SKM-1 (cell line): ENCODE measurements at regions not wholly inside any gene's neighbourhood (a gene's known extent, or its start where the extent isn't known, plus 50 kb on each side); places are given as distances from the start of the nearest gene placed in this dataset.

Source experiments
- DNase-seq: peaks from one replicate; lab custom pipeline; 2025; ENCODE audit not compliant: unreplicated experiment; lab: John Stamatoyannopoulos, UW

DNA sequence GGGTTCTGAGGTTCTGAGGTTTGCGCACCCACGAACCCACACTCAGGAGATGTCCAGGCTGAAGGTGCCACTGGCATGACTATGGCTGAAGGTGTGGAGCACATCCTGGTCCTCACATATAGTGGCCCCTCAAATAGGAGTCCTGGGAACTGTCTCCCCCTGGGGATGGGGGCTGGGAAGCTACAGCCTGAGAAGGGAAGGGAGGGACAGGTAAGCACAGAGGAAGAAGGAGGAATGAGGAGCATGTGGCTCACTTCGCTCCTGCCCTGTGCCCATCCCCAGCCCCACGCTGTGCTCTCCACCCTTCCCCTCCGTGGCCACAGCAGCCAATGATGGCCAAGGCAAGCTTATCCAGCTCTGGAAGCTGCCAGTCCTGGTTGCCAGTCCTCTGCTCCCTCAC lies 123.9 kb upstream of the LHX1 start:
- no peak for DNase-seq

DNA sequence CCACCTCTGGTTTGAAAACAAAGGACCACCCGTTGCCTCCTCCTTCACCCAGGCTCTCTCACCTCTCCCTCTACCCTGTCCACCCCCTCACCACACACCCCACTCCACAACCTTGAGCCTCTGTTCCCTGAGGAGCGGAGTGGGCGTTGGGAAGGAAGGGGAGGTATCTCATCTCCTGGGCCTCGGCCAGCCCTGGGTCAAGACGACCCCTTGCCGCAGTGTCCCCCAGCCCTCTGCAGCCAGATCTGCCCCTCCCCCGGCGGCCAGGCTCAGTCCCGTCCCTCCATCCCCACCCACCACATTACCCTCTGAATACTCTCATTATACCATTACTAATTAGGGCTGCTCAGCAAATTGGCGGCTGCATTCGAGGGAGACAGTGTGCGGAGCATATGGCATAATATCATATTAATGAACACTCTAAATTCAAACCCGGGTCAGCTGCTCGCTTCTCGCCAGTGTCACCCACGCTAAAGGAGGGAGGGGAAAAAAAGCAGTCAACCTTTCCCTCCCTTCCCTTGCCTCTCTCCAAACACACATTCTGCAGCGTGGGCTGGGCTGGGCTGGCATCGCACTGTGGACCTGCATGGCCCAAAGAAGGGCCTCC lies 123.2 kb upstream of the LHX1 start:
- no peak for DNase-seq

DNA sequence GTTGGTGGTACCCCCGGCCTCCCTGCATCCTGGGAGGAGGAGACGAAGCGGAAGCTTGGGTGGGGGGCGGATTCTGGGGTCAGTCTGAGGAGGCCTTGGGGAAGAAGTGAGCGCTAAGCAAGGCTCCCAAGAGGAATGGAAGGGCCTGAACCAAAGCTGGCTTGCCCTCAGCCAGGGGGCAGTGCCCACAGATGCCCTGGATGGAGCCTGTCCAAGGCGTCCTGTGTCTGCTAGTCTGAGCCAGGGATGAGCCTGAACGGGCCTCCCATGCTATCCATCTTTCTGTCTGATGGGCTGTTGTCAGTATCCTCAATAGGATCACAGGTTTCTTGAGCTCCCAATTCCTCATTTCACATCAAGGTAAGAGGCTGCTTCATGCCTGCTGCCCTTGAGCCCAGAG lies 122.3 kb upstream of the LHX1 start:
- no peak for DNase-seq

DNA sequence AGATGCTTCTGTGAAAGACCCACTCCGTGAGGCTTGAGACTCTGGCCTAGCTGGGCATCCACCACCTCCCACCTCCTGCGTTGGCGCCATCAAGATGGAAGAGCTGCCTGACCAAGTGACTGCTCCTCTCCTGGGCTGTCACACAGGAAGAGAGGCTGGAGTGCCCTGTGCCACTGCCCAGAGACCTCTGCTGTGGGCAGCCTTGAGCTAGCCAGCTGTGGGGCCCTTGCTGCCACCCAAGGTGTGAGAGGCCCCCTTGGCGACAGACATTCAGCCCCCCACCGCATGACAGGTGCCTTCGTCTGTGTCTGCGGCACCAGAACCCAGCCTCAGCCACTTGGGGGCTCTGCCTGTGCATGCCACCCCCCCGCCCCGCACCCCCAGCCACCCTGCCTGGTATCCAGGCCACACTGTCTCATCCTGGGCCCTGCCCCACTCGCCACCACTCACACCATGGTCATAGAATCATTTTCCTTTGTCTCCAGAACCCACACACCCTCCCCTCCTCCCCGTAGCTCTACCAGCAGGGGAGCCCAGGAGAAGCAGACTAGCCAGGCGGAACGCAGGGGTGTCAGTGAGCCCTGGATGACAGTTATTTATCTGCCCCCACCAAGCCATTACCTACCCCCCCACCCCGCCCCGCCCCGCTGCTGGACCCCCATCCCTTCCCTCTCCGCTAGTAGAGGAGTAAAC lies 120.9 kb upstream of the LHX1 start:
- DNase-seq, result no peak

DNA sequence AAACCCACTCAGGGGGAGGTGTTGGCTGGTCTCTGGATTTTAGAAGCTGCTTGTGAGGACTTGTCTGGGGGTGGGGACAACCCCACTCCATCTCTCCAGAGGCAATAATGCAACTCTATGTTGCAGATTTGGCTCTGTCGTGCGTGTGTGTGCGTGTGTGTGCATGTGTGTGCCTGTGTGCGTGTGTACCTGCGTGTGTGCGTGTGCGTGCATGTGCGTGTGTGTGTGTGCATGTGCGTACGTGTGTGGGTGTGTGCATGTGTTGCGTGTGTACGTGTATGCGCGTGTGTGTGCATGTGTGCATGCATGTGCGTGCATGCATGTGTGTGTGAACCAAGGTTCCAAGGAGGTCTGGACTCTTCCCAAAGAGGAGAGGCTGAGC lies 120.4 kb upstream of the LHX1 start:
- no peak for DNase-seq

DNA sequence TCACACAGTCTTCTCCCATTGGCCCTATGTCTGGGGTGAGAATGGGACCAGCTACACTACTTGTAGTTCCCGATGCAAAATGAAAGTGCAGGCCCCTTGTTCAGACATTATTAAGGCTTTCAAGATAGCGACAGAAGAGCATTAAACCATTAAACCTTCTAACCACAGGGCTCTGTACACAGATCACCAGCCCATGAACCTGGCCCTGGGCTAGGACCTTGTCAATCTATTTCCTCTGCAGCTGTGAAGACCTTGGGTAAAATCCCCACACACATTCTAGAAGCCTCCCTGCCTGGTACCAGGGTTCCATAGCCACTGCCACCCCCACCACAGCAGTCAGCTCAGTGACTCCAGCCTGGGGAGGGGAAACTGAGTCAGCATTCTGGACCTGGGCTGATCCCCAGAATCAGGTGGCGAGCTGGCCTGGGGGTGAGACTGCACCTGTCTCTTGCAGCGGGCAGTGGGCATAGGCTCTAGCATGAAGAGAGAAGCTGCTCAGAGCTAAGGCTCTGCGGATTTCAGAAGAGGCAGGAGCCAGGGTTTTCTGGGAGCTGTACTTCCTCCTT lies 119.7 kb upstream of the LHX1 start:
- no peak for DNase-seq

DNA sequence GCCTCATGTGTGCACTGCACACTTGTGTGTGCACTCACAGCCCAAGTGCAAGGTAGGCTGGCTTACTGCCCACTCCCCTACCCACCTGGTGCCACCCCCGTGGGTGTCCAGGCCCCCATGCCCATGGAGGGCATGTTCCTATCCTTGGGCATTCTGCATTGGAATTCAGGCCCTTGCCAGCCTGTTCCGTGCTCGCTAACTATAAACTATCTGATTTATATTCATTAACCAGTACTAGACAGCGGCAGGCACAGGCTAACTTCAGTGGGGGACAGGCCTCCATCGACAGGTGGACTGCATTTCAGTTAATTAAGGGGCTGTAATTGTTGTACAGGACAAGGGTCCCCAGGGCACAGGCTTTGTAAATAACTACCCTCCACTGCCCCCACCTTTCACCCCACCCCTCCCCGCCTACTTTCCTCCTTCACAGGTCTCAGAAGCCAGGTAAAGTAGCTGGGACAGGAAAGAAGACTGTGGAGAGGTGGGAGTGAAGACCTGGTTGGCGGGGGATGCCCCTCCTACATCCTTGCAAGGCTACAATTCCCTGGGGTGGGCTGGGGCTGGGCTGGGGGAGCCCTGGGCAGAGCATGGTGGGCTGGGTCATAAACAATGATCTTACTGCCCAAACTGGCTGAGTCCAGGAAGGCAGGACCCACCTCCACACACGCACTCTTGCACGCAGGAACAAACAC lies 119.0 kb upstream of the LHX1 start:
- DNase-seq, result no peak

DNA sequence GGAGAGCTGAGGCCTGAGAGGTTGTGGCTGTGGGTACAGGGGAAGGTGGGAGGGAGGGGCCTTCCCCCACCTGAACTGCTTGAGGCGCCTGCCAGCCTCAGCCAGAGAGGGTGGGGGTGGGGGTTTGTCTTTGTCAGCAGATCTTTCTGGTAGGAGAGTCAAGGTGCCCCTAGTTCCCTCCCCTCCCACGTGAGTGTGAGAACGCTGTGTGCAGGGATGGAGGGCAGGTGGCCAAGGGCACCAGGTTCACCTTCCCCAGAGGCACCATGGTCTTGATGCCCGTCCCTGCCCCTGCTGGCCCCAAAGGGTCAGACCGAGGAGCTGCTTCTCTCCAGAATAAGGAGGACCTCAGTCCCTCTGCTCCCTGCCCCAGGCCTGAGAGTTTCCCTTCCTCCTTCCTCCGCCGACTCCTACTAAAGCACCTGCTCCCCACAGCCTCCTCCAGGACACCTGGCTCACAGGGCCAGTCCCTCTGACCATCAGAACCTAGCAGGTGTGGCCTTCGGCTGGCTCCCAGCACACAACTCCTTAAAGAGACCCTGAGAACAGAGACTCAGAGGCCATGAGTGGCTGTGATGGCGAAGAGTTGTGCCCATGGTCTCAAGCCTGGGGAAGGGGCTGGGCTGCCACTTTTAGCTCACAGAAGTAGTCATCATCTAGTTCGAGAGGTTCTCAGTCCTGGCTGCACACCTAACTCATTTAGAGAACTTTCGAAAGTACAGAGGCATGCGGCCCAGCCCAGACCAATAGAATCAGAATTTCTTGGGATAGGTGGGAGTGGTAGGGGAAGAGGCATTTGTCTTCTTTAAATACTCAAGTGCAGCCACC lies 113.2 kb upstream of the LHX1 start:
- no peak for DNase-seq

DNA sequence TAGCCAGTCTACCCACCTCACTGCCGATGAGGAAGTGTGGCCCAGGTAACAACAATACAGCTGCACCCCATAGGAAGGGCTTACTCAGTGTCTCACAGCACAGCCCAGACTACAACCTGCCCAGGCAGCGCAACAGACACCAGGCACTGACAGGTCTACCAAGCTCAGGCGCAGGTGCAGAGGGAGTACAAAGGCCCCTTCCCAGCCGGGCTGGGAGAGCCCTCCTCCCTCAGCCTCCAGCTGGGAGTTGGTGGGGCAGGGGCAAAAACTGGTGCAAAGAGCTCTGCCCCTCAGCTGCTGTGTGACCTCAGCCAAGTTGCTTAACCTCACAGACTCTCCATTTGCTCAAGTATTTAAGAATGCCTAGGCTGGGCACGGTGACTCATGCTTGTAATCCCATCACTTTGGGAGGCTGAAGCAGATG lies 112.6 kb upstream of the LHX1 start:
- DNase-seq, result no peak

DNA sequence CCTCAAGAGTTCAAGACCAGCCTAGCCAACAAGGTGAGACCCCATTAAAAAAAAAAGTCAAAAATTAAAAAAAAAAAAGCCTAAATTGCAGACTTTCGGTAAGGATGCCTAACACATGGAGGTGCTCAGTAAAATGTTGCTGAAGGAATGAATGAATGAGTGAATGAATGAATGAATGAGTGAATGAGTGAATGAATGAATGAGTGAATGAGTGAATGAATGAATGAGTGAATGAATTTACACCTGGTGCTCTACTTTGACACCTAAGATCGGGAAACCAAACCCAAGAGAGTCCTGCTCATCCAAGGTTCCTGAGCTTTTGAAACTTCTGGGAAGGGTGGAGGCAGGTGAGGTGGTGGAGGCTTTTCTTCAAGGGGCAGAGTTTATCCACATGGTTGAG lies 112.2 kb upstream of the LHX1 start:
- no peak for DNase-seq

DNA sequence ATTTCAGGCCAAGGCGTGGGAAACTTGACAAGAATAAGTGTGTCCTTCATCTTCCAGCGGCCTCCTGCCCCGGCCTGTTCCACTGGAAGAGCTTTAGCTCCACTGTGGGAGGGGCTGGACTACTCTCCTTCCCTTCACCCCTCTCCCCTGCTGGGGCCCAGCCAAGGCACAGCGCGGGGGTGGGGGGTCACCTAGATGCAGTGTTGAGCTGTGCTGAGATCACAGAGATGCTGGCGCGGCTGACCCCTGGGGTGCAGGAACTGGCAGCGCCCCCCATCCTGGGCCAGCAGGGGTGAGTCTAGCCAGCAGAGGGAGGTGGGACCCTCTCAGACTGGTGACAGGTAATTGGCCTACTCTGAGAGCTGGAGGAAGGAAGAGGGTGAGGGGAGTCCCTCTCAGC lies 111.8 kb upstream of the LHX1 start:
- DNase-seq, result no peak

DNA sequence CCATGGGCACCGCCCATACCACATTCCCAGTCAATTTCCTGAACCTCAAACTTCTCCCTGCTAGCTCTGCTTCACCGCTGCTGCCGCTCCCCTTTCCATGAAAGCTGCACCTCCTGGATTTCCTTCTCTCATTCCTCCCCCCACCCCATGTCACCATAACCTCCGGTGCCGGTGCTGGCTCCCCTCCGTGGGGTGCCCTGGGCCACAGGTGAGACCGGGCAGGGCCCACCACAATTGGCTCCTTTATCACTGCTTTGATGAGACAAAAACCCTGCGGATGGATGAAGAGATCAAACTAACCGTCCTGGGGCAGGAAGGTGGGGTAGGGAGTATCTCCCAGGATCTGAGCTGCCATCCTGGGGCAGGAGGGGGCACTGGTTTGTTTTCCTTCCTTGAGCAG lies 111.3 kb upstream of the LHX1 start:
- no peak for DNase-seq

DNA sequence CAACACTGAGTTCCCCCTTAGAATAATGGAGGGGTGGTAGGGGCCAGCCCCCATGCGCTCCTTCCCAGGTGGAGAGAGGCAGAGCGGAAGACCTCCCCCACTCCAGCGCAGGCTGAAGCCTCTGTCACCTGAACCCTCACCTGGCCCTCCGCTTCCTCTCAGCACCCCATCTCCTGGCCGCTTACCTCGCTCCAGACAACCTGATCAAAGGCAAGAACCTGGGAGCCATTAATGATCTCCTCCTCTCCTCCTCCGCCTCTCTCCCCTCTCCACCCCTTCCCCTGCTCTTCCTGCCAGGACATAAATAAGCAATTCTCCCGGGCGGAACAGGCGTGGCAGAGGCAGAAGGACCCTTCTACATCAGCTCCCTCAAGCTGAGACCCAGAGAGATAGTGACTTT lies 110.2 kb upstream of the LHX1 start:
- DNase-seq, result no peak

DNA sequence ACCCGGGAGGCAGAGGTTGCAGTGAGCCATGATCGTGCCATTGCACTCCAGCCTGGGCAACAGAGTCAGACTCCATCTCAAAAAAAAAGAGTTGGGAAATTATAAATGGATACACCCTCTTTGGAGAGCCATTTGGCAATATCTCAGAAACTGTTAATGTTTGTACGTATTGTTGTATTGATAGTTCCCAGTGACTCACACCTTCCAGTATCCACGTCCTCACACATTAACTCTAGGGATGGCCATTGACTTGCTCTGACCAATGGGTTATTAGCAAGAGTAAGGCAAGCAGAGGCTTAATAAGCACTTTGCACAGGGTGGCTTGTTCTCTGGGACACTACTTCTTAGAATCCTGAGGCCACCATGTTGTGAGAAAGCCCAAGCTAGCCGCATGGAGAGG lies 107.6 kb upstream of the LHX1 start:
- no peak for DNase-seq

DNA sequence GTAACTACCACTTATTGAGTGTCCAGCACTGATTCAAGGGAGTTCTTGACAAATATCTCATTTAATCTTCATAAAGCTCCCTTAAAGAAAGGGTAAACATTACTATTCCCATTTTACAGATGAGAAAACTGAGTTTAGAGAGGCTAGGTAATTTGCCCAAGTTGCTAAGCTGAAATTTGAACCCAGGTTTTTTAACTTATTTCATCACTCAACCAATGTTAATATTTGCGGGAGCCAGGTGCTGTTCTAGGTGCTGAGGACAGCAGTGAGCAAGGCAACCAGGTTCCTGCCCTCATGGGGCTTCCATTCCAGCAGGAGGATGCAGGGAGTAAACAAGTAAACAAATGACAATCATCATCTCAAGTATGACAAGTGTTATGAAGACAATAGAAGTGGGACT lies 104.0 kb upstream of the LHX1 start:
- no peak for DNase-seq

DNA sequence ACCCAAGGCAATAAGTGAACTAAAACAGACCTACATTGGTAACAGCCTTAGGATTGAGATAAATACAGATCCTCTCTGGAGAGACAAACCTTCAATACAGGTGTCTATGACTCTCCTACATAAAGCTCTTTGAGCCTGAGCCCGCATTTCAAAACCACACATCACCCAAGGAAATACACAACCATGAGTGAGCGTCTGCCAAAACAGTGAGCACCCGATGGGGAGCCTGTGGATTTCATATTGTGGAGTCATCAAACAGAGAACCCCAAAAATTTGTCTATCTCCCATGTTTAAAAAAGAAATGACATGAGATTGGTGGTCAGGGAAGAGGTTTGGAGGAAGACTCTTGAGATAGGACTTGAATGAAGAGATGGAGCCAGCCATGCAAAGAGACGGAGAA lies 102.2 kb upstream of the LHX1 start:
- DNase-seq, result no peak

DNA sequence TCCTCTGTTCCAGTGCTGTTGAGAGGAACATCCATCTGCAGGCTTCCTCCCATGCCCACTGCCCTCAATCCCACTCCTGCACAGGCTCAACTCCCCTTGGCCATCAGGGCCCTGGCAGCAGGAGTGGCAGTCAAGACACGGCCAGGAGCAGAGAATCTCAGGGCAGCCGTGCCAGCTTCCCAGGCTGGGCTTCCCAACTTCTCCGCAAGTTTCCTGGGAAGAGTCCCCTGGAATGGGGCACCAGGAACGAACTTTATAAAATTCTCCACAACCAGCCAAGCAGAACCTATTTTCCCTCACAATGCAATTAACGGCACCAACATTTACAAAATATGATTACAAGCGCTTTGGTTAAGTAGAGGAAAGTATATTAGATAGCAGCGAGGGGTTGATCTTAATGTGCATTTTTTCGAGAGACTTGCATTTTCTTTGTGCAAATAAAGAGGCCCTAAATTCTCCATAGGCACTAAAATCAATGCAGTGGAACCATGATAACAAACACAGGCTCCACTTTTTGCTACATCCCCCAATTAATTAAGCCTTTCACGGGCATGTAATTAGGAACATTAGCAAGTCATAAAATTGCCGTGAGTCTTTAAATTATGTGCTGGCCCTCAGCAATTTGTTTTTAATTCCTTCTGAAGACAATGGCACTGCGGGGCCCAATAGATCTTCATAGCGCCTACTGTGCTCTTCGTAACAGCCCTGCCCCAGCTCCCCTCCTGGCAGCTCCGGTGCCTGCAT lies 99.9 kb upstream of the LHX1 start:
- no peak for DNase-seq

DNA sequence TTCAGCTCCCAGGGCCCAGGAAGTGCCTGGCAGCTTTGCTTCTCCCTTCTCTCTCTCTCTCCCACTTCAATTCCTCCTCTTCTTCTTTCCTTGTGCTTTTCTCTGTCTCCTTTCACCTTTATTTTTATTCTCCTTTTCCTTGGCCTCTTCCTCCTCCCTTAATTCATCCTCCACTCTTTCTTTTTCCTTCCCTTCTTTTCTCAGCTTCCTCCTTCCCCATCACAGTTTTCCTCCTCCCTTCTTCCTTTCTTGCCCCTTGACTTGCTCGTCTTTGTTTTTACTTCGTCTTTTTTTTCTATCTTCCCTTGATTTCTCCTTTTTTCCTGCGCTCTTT lies 99.4 kb upstream of the LHX1 start:
- no peak for DNase-seq

DNA sequence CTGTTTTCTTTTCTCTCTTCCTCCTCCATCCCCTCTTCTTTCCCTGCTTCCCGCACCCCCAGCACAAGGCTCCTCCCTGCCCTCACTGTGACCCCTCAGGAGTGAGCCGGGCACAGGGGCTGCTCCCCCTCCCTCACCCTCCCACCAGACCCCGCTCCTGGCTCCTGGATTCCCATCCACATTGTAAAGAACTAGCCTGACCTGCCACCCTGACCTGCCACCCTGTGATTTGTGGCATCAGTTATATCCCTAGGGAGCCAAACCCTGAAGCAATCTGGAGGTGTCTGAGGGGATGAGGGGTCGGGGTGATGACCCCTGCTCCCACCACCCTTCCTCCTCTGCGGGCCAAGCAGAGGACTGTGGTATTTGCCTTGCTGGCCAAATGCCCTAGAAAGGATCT lies 98.0 kb upstream of the LHX1 start:
- no peak for DNase-seq

DNA sequence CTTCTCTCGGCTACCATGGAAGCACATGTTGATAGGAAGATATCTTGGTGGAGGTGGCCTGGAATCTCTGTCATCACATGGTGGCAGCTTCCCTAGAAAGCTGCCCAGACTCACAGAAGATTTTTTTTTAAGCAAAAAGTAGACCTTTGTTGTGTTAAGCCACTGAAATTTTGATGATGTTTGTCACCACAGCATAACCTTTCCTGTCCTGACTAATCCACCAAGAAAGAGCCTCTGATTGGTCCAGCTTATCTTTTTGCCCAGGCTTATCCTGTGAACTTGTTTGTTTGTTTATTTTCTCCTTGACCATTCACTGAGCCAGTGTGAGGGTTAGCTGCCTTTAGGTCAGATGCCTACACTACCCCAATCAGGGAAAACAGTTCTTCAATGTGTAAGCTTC lies 96.5 kb upstream of the LHX1 start:
- DNase-seq, result no peak

DNA sequence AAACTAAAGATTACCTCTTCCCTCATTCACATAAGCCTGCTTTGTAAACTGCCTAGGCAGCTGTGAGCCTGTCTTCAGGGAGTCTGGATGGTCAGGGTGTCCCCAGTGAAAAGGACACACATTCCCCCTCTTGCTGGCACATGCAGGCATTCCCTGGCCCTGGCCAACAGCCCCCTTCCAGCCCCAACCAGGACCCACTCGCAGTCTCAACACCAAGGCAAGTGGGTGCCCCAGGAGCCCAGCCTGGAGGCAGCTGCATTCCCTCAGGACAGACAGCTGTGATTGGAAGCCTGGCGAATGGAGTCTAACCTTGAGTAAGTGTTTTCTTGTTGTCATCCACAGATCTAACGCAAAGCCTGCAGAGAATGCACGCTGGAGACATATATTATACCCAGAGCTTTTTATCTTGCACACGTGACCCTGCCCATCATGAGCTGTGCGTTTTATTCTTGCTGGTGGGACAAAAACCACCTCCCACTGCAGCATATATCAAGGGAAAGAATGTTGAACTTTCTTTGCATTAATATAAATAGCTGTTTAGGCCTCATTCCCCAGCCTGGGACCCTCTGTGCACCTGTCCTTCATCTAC lies 95.0 kb upstream of the LHX1 start:
- no peak for DNase-seq
